ENCODE measurements at regions not wholly inside any gene's neighbourhood (a gene's known extent, or its start where the extent isn't known, plus 50 kb on each side); places are given as distances from the start of the nearest gene placed in this dataset.

GRCh38 chr11:91956711-91957110, 267.9 kb upstream of the FAT3 start:
- no peak for DNase-seq (ENCODE audit: low read depth)

- no peak for DNase-seq (ENCODE audit: low read depth)
Measured at GRCh38 chr11:91955206-91955605, 269.4 kb upstream of the FAT3 start.

GRCh38 chr11:91952056-91952455, 272.6 kb upstream of the FAT3 start:
- DNase-seq (ENCODE audit: low read depth) = no peak

- peak; percentile 84 for DNase-seq (ENCODE audit: low read depth)
Measured at GRCh38 chr11:91947215-91947820, 277.3 kb upstream of the FAT3 start.

GRCh38 chr11:91946397-91946951, 278.1 kb upstream of the FAT3 start:
- no peak for DNase-seq (ENCODE audit: low read depth)

- DNase-seq (ENCODE audit: low read depth) = no peak
Measured at GRCh38 chr11:91935120-91935519, 289.5 kb upstream of the FAT3 start.

GRCh38 chr11:91932151-91932821, 292.3 kb upstream of the FAT3 start:
- DNase-seq (ENCODE audit: low read depth) = peak; percentile 81

GRCh38 chr11:91927448-91927847, 297.2 kb upstream of the FAT3 start:
- DNase-seq (ENCODE audit: low read depth) = no peak

- DNase-seq (ENCODE audit: low read depth) = no peak
Measured at GRCh38 chr11:91926965-91927364, 297.7 kb upstream of the FAT3 start.

GRCh38 chr11:91922846-91923245, 301.8 kb upstream of the FAT3 start:
- DNase-seq (ENCODE audit: low read depth) = no peak

GRCh38 chr11:91921974-91922373, 302.6 kb upstream of the FAT3 start:
- DNase-seq (ENCODE audit: low read depth) = no peak

GRCh38 chr11:91913407-91913806, 311.2 kb upstream of the FAT3 start:
- no peak for DNase-seq (ENCODE audit: low read depth)

GRCh38 chr11:91912322-91912721, 312.3 kb upstream of the FAT3 start:
- no peak for DNase-seq (ENCODE audit: low read depth)

- DNase-seq (ENCODE audit: low read depth) = no peak
Measured at GRCh38 chr11:91906871-91907624, 317.6 kb upstream of the FAT3 start.

GRCh38 chr11:91904792-91905785, 319.5 kb upstream of the FAT3 start:
- DNase-seq (ENCODE audit: low read depth) = no peak

- DNase-seq (ENCODE audit: low read depth) = no peak
Measured at GRCh38 chr11:91902312-91902711, 322.3 kb upstream of the FAT3 start.

GRCh38 chr11:91880660-91881059, 344.0 kb upstream of the FAT3 start:
- no peak for DNase-seq (ENCODE audit: low read depth)

- DNase-seq (ENCODE audit: low read depth) = no peak
Measured at GRCh38 chr11:91876746-91877145, 347.9 kb upstream of the FAT3 start.

- DNase-seq (ENCODE audit: low read depth) = no peak
Measured at GRCh38 chr11:91872243-91872642, 352.4 kb upstream of the FAT3 start.

- DNase-seq (ENCODE audit: low read depth) = peak; percentile 13
Measured at GRCh38 chr11:91871791-91872190, 352.8 kb upstream of the FAT3 start.

GRCh38 chr11:91871048-91871447, 353.6 kb upstream of the FAT3 start:
- DNase-seq (ENCODE audit: low read depth) = no peak

- DNase-seq (ENCODE audit: low read depth) = no peak
Measured at GRCh38 chr11:91869686-91870085, 354.9 kb upstream of the FAT3 start.
